K562 (cell line): ENCODE measurements at regions not wholly inside any gene's neighbourhood (a gene's known extent, or its start where the extent isn't known, plus 50 kb on each side); places are given as distances from the start of the nearest gene placed in this dataset.

Experiments used
- ATAC-seq: fragments of 200-7000 bp; cut with Tn5 transposase; 3 replicates; pipeline ENCODE4 v1.9.1; 2020; ENCODE audit warnings: moderate library complexity
- BruUV-seq: library from RNA; stranded (reverse); fragments of 400-500 nt; replicated peaks from 2 replicates; lab custom pipeline; 2021; lab: Mats Ljungman, UMichigan
- CTCF ChIA-PET: fragments of 300-600 bp; formaldehyde crosslinking; extraction: SDS; loops from one replicate; lab custom pipeline; 2021; ENCODE audit warnings: low intra/inter-chr PET ratio; lab: Yijun Ruan, JAX
- POLR2A ChIA-PET: fragments of 300-600, 350-650 bp; sonication (Branson Sonifier 250); formaldehyde crosslinking; extraction: SDS; loops from one replicate; lab custom pipeline; 2021; ENCODE audit warnings: antibody characterized with exemption, inconsistent platforms; lab: Yijun Ruan, JAX
- DNase-seq, 4 experiments: peaks; one replicate each; pipeline versions ENCODE4 v3.0.0 to v3.0.0-alpha.2; 2011 to 2018; ENCODE audit warnings: low spot score in 3 of 4, mixed read lengths in 3 of 4; ENCODE audit errors: extremely low read depth in 1 of 4
- FAIRE-seq: peaks from 2 replicates; lab custom pipeline; 2011; peaks lifted over from hg19 to GRCh38; lab: Jason Lieb, UNC
- H2AFZ ChIP-seq: 2 replicates; pipeline ENCODE4 v1.6.0; 2011; ENCODE audit warnings: low read depth, low read length, control low read depth, inconsistent platforms
- H3K27ac ChIP-seq: fragments of 200-600 bp; 3 replicates; pipeline ENCODE4 v1.8.0; 2011; ENCODE audit warnings: low read depth, mild to moderate bottlenecking, control low read depth, inconsistent platforms, low read length, moderate library complexity, mixed read lengths; ENCODE audit errors: extremely low read depth
- H3K27me3 ChIP-seq, 2 experiments: fragments of 300-600 bp in 1 of 2; 2 replicates in 1 of 2; 3 replicates in 1 of 2; pipeline versions ENCODE4 v1.6.0 to v1.8.0; 2011; ENCODE audit warnings: inconsistent platforms in 2 of 2, low read length in 2 of 2, mild to moderate bottlenecking in 1 of 2, mixed read lengths in 1 of 2, moderate library complexity in 1 of 2; ENCODE audit not compliant: control insufficient read depth in 2 of 2, insufficient read depth in 2 of 2
- H3K36me3 ChIP-seq: fragments of 300-600 bp; 3 replicates; pipeline ENCODE4 v1.8.0; 2011; ENCODE audit warnings: mild to moderate bottlenecking, low read length, inconsistent platforms; ENCODE audit not compliant: control insufficient read depth, insufficient read depth
- H3K4me1 ChIP-seq, 2 experiments: fragments of 200-600 bp in 1 of 2; replicated peaks in 1 of 2; 2 replicates in 1 of 2; 3 replicates in 1 of 2; pipeline versions ENCODE4 v1.5.1 to v1.8.0; 2011; ENCODE audit warnings: inconsistent platforms in 2 of 2, low read length in 2 of 2, mild to moderate bottlenecking in 1 of 2, mixed read lengths in 1 of 2, moderate library complexity in 1 of 2; ENCODE audit not compliant: control insufficient read depth in 2 of 2, insufficient read depth in 2 of 2
- H3K4me2 ChIP-seq: 2 replicates; pipeline ENCODE4 v1.6.1; 2011; ENCODE audit warnings: low read length, control low read depth, inconsistent platforms, mixed read lengths; ENCODE audit not compliant: insufficient read depth
- H3K4me3 ChIP-seq: fragments of 200-600 bp; sonication (generic), shearing (Covaris generic); 2 replicates; pipeline ENCODE4 v1.5.1; 2016; ENCODE audit warnings: control low read depth, inconsistent platforms
- H3K79me2 ChIP-seq: fragments of 200-600 bp; 3 replicates; pipeline ENCODE4 v1.8.0; 2011; ENCODE audit warnings: low read length, inconsistent platforms; ENCODE audit not compliant: control insufficient read depth, insufficient read depth
- H3K9ac ChIP-seq, 2 experiments: 2 replicates each; pipeline versions ENCODE4 v1.6.0 to v1.6.1; 2011; ENCODE audit warnings: low read depth in 2 of 2, low read length in 2 of 2, control low read depth in 1 of 2, inconsistent platforms in 1 of 2, mild to moderate bottlenecking in 1 of 2, mixed read lengths in 1 of 2; ENCODE audit not compliant: insufficient read depth in 1 of 2
- H3K9me1 ChIP-seq: one replicate; pipeline ENCODE4 v1.6.0; 2011; ENCODE audit warnings: inconsistent platforms, mild to moderate bottlenecking, low read length, moderate library complexity; ENCODE audit not compliant: control insufficient read depth, insufficient read depth
- H3K9me3 ChIP-seq: replicated peaks from 2 replicates; pipeline ENCODE4 v1.5.1; 2011; ENCODE audit warnings: low read depth, low read length, inconsistent platforms; ENCODE audit not compliant: control insufficient read depth, insufficient read depth
- H4K20me1 ChIP-seq: replicated peaks from 2 replicates; pipeline ENCODE4 v1.6.1; 2011; ENCODE audit warnings: low read length, inconsistent platforms, mixed read lengths; ENCODE audit not compliant: control insufficient read depth, insufficient read depth
- ZNF583 ChIP-seq: fragments of 250-450 bp; sonication (Bioruptor Pico); IDR thresholded peaks from 2 replicates; pipeline ENCODE4 v1.4.0; 2020
- ZZZ3 ChIP-seq: fragments of 450-650 bp; IDR thresholded peaks from 2 replicates; pipeline ENCODE4 v1.6.1; 2016; ENCODE audit warnings: antibody characterized with exemption, mild to moderate bottlenecking, moderate library complexity
- WGBS: fragments of 100-300 bp; shearing (Covaris generic); methylation state at CpG from one replicate; pipeline ENCODE4 v1.1.6; 2016; ENCODE audit warnings: low coverage, mixed read lengths; ENCODE audit not compliant: insufficient coverage; ENCODE audit errors: missing lambda C conversion rate; 5-methylcytosine and 5-hydroxymethylcytosine counted together
- in situ Hi-C: fragments of 300-500 bp; cut with MboI; formaldehyde crosslinking; loops from 4 replicates; pipeline ENCODE4 v1.15.0; 2018; ENCODE audit warnings: inconsistent platforms, mixed read lengths
- intact Hi-C: fragments of 100-400 bp; cut with micrococcal nuclease; formaldehyde crosslinking; loops from 2 replicates; pipeline ENCODE4 v1.14.2; 2022
- TF ChIP-seq, protein P1 (sequence below): fragments of 200-600 bp; sonication (generic); IDR thresholded peaks from one replicate; pipeline ENCODE4 v1.6.1; 2012; ENCODE audit warnings: mild to moderate bottlenecking, low read depth, low read length, inconsistent platforms
- TF ChIP-seq, protein P2 (sequence below): fragments of 250-450 bp; sonication (Bioruptor Pico); IDR thresholded peaks from 2 replicates; pipeline ENCODE4 v1.4.0; 2020; ENCODE audit warnings: mild to moderate bottlenecking
- TF ChIP-seq, protein P3 (sequence below): fragments of 250-450 bp; sonication (Bioruptor Pico); IDR thresholded peaks from 2 replicates; pipeline ENCODE4 v1.4.0; 2020; ENCODE audit warnings: mild to moderate bottlenecking, moderate library complexity, borderline replicate concordance
- TF ChIP-seq, protein P4 (sequence below): fragments of 450-650 bp; IDR thresholded peaks from 2 replicates; pipeline ENCODE4 v1.6.1; 2016; ENCODE audit warnings: missing biosample characterization, missing genetic modification characterization

DNA sequence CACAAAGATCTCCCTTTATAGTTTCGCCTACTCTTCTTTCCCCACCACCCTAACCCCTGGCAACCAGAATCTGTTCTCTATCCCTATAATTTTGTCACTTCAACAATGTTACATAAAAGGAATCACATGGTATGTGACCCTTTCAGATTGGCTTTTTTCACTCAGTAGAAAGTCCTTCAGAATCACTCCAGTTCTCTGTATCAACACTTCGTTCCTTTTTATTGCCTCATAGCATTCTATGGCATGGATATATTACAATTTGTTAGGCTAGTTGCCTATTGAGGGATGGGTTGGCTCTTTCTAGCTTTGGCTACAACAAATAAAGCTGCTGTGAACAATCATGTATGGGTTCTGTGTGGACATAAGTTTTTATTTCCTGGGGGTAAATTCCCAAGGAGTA, 163.1 kb downstream of the RPIA start:
- no peak overlapping the region for H3K4me3 ChIP-seq
- TF ChIP-seq, protein P1, sequence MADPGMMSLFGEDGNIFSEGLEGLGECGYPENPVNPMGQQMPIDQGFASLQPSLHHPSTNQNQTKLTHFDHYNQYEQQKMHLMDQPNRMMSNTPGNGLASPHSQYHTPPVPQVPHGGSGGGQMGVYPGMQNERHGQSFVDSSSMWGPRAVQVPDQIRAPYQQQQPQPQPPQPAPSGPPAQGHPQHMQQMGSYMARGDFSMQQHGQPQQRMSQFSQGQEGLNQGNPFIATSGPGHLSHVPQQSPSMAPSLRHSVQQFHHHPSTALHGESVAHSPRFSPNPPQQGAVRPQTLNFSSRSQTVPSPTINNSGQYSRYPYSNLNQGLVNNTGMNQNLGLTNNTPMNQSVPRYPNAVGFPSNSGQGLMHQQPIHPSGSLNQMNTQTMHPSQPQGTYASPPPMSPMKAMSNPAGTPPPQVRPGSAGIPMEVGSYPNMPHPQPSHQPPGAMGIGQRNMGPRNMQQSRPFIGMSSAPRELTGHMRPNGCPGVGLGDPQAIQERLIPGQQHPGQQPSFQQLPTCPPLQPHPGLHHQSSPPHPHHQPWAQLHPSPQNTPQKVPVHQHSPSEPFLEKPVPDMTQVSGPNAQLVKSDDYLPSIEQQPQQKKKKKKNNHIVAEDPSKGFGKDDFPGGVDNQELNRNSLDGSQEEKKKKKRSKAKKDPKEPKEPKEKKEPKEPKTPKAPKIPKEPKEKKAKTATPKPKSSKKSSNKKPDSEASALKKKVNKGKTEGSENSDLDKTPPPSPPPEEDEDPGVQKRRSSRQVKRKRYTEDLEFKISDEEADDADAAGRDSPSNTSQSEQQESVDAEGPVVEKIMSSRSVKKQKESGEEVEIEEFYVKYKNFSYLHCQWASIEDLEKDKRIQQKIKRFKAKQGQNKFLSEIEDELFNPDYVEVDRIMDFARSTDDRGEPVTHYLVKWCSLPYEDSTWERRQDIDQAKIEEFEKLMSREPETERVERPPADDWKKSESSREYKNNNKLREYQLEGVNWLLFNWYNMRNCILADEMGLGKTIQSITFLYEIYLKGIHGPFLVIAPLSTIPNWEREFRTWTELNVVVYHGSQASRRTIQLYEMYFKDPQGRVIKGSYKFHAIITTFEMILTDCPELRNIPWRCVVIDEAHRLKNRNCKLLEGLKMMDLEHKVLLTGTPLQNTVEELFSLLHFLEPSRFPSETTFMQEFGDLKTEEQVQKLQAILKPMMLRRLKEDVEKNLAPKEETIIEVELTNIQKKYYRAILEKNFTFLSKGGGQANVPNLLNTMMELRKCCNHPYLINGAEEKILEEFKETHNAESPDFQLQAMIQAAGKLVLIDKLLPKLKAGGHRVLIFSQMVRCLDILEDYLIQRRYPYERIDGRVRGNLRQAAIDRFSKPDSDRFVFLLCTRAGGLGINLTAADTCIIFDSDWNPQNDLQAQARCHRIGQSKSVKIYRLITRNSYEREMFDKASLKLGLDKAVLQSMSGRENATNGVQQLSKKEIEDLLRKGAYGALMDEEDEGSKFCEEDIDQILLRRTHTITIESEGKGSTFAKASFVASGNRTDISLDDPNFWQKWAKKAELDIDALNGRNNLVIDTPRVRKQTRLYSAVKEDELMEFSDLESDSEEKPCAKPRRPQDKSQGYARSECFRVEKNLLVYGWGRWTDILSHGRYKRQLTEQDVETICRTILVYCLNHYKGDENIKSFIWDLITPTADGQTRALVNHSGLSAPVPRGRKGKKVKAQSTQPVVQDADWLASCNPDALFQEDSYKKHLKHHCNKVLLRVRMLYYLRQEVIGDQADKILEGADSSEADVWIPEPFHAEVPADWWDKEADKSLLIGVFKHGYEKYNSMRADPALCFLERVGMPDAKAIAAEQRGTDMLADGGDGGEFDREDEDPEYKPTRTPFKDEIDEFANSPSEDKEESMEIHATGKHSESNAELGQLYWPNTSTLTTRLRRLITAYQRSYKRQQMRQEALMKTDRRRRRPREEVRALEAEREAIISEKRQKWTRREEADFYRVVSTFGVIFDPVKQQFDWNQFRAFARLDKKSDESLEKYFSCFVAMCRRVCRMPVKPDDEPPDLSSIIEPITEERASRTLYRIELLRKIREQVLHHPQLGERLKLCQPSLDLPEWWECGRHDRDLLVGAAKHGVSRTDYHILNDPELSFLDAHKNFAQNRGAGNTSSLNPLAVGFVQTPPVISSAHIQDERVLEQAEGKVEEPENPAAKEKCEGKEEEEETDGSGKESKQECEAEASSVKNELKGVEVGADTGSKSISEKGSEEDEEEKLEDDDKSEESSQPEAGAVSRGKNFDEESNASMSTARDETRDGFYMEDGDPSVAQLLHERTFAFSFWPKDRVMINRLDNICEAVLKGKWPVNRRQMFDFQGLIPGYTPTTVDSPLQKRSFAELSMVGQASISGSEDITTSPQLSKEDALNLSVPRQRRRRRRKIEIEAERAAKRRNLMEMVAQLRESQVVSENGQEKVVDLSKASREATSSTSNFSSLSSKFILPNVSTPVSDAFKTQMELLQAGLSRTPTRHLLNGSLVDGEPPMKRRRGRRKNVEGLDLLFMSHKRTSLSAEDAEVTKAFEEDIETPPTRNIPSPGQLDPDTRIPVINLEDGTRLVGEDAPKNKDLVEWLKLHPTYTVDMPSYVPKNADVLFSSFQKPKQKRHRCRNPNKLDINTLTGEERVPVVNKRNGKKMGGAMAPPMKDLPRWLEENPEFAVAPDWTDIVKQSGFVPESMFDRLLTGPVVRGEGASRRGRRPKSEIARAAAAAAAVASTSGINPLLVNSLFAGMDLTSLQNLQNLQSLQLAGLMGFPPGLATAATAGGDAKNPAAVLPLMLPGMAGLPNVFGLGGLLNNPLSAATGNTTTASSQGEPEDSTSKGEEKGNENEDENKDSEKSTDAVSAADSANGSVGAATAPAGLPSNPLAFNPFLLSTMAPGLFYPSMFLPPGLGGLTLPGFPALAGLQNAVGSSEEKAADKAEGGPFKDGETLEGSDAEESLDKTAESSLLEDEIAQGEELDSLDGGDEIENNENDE, result no peak
- TF ChIP-seq, protein P2, sequence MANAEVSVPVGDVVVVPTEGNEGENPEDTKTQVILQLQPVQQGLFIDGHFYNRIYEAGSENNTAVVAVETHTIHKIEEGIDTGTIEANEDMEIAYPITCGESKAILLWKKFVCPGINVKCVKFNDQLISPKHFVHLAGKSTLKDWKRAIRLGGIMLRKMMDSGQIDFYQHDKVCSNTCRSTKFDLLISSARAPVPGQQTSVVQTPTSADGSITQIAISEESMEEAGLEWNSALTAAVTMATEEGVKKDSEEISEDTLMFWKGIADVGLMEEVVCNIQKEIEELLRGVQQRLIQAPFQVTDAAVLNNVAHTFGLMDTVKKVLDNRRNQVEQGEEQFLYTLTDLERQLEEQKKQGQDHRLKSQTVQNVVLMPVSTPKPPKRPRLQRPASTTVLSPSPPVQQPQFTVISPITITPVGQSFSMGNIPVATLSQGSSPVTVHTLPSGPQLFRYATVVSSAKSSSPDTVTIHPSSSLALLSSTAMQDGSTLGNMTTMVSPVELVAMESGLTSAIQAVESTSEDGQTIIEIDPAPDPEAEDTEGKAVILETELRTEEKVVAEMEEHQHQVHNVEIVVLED (CRISPR knock-in tag), result no peak
- no peak for TF ChIP-seq ZNF583 (CRISPR knock-in tag)
- TF ChIP-seq, protein P3, sequence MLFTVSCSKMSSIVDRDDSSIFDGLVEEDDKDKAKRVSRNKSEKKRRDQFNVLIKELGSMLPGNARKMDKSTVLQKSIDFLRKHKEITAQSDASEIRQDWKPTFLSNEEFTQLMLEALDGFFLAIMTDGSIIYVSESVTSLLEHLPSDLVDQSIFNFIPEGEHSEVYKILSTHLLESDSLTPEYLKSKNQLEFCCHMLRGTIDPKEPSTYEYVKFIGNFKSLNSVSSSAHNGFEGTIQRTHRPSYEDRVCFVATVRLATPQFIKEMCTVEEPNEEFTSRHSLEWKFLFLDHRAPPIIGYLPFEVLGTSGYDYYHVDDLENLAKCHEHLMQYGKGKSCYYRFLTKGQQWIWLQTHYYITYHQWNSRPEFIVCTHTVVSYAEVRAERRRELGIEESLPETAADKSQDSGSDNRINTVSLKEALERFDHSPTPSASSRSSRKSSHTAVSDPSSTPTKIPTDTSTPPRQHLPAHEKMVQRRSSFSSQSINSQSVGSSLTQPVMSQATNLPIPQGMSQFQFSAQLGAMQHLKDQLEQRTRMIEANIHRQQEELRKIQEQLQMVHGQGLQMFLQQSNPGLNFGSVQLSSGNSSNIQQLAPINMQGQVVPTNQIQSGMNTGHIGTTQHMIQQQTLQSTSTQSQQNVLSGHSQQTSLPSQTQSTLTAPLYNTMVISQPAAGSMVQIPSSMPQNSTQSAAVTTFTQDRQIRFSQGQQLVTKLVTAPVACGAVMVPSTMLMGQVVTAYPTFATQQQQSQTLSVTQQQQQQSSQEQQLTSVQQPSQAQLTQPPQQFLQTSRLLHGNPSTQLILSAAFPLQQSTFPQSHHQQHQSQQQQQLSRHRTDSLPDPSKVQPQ, result no peak
- TF ChIP-seq ZZZ3, result no peak
- TF ChIP-seq, protein P4, sequence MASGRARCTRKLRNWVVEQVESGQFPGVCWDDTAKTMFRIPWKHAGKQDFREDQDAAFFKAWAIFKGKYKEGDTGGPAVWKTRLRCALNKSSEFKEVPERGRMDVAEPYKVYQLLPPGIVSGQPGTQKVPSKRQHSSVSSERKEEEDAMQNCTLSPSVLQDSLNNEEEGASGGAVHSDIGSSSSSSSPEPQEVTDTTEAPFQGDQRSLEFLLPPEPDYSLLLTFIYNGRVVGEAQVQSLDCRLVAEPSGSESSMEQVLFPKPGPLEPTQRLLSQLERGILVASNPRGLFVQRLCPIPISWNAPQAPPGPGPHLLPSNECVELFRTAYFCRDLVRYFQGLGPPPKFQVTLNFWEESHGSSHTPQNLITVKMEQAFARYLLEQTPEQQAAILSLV, result no peak

More for the DNA sequence above, 163.1 kb downstream of the RPIA start:
- ChIA-PET POLR2A (no interaction called here), CTCF (no interaction called here)
- Histone ChIP-seq H3K9me3 (no peaks in the 10 kb centered on the region), H3K27me3 (0 out of 5 replicates have a peak, but pooled peaks cover 0 to 3% of the 10 kb centered on the region in 2 experiments), H3K27ac (no peak overlapping the region), H2AFZ (no peak overlapping the region), H3K4me2 (no peak overlapping the region), H3K4me1 (peaks cover 0 to 2% of the 10 kb centered on the region in 2 experiments; a peak in 1 of 5 replicates), H4K20me1 (no peaks in the 10 kb centered on the region), H3K36me3 (no peaks in the 10 kb centered on the region), H3K9ac (no peak overlapping the region), H3K9me1 (no peaks in the 10 kb centered on the region), H3K79me2 (no peaks in the 10 kb centered on the region)
- intact Hi-C loops (no loop called here), in situ Hi-C loops (no loop called here)
- DNase-seq (no peak), FAIRE-seq (no peak), ATAC-seq (no peak)
- WGBS, result 0% methylated on average over 2 of the region's 2 CpGs
- BruUV-seq, result no TSS peak
